Calu3 (cell line): ENCODE measurements at regions not wholly inside any gene's neighbourhood (a gene's known extent, or its start where the extent isn't known, plus 50 kb on each side); places are given as distances from the start of the nearest gene placed in this dataset.
"Not testable (repeated sequence)": the region's sequence is repeated elsewhere in the genome, so short reads cannot be mapped to it uniquely, and the experiment has no call there.

Source experiments
- BruUV-seq: library from RNA; stranded (reverse); fragments of 400-500 nt; replicated peaks from 2 replicates; lab custom pipeline; 2021; lab: Mats Ljungman, UMichigan
- CTCF ChIA-PET: fragments of 300-600 bp; sonication (Branson Sonifier 250); formaldehyde crosslinking; loops from one replicate; lab custom pipeline; 2022; ENCODE audit warnings: antibody characterized with exemption; lab: Charles Lee
- DNase-seq: peaks from one replicate; pipeline ENCODE4 v3.0.0; 2022
- H3K27ac Mint-ChIP-seq: one replicate; pipeline ENCODE4 v1.8.0; 2022; ENCODE audit warnings: mixed read lengths; ENCODE audit not compliant: unreplicated experiment
- H3K27me3 Mint-ChIP-seq: one replicate; pipeline ENCODE4 v1.8.0; 2022; ENCODE audit warnings: mixed read lengths; ENCODE audit not compliant: unreplicated experiment
- H3K36me3 Mint-ChIP-seq: one replicate; pipeline ENCODE4 v1.8.0; 2022; ENCODE audit warnings: mild to moderate bottlenecking, moderate library complexity, mixed read lengths; ENCODE audit not compliant: insufficient read depth, unreplicated experiment
- H3K4me1 Mint-ChIP-seq: one replicate; pipeline ENCODE4 v1.8.0; 2022; ENCODE audit warnings: mild to moderate bottlenecking, low read depth, mixed read lengths; ENCODE audit not compliant: unreplicated experiment
- H3K4me3 Mint-ChIP-seq: one replicate; pipeline ENCODE4 v1.8.0; 2022; ENCODE audit warnings: mild to moderate bottlenecking, low read depth, moderate library complexity, mixed read lengths; ENCODE audit not compliant: unreplicated experiment
- H3K9me3 Mint-ChIP-seq: one replicate; pipeline ENCODE4 v1.8.0; 2022; ENCODE audit warnings: low read depth, mixed read lengths; ENCODE audit not compliant: unreplicated experiment
- CTCF ChIP-seq: fragments of 200-600 bp; IDR thresholded peaks from one replicate; pipeline ENCODE4 v1.8.0; 2022; ENCODE audit warnings: antibody characterized with exemption; ENCODE audit not compliant: unreplicated experiment
- intact Hi-C: fragments of 100-400 bp; cut with micrococcal nuclease; formaldehyde crosslinking; loops from one replicate; pipeline ENCODE4 v1.10.0; 2022; ENCODE audit not compliant: unreplicated experiment

- H3K4me1 Mint-ChIP-seq, result no peaks in the 10 kb centered on the region
- no peak overlapping the region for H3K4me3 Mint-ChIP-seq
- no peaks in the 10 kb centered on the region for H3K36me3 Mint-ChIP-seq
- peaks cover 13% of the 10 kb centered on the region for H3K9me3 Mint-ChIP-seq
- BruUV-seq, result no TSS peak
- H3K27me3 Mint-ChIP-seq, result no peaks in the 10 kb centered on the region
- intact Hi-C loops, result no loop called here
- DNase-seq, result no peak
- no peak for TF ChIP-seq CTCF
- no peak overlapping the region for H3K27ac Mint-ChIP-seq
- CTCF ChIA-PET, result no interaction called here
Measured at GRCh38 chr2:84115173-84115857, 343.8 kb downstream of the SUCLG1 start.

GRCh38 chr2:84103816-84104527, 355.1 kb downstream of the SUCLG1 start:
- H3K27ac Mint-ChIP-seq, H3K4me3 Mint-ChIP-seq, H3K36me3 Mint-ChIP-seq, CTCF ChIA-PET, H3K27me3 Mint-ChIP-seq, BruUV-seq, DNase-seq, H3K4me1 Mint-ChIP-seq, intact Hi-C loops: not testable (repeated sequence)
- peaks cover 19% of the 10 kb centered on the region for H3K9me3 Mint-ChIP-seq

GRCh38 chr2:84102274-84102673, 356.8 kb downstream of the SUCLG1 start:
- TF ChIP-seq CTCF, result no peak
- no TSS peak for BruUV-seq
- Mint-ChIP-seq H3K4me1 (no peaks in the 10 kb centered on the region), H3K9me3 (peaks cover 22% of the 10 kb centered on the region), H3K27ac (no peak overlapping the region), H3K36me3 (no peaks in the 10 kb centered on the region), H3K27me3 (no peaks in the 10 kb centered on the region), H3K4me3 (no peak overlapping the region)
- no peak for DNase-seq
- CTCF ChIA-PET, result no interaction called here
- intact Hi-C loops, result no loop called here

GRCh38 chr2:84088656-84089055, 370.4 kb downstream of the SUCLG1 start:
- CTCF ChIA-PET, result no interaction called here
- H3K36me3 Mint-ChIP-seq, result no peaks in the 10 kb centered on the region
- no peaks in the 10 kb centered on the region for H3K27me3 Mint-ChIP-seq
- intact Hi-C loops, result no loop called here
- H3K9me3 Mint-ChIP-seq, result peaks cover 3% of the 10 kb centered on the region
- no peak overlapping the region for H3K4me3 Mint-ChIP-seq
- no peak for TF ChIP-seq CTCF
- no TSS peak for BruUV-seq
- H3K4me1 Mint-ChIP-seq, result no peaks in the 10 kb centered on the region
- DNase-seq, result no peak
- no peak overlapping the region for H3K27ac Mint-ChIP-seq

- no peak overlapping the region for H3K27ac Mint-ChIP-seq
- CTCF ChIA-PET, result no interaction called here
Measured at GRCh38 chr2:84085562-84085961, 373.5 kb downstream of the SUCLG1 start.

More at GRCh38 chr2:84085562-84085961, 373.5 kb downstream of the SUCLG1 start:
- Mint-ChIP-seq H3K36me3 (no peaks in the 10 kb centered on the region), H3K4me1 (no peaks in the 10 kb centered on the region), H3K27me3 (no peaks in the 10 kb centered on the region), H3K9me3 (no peaks in the 10 kb centered on the region), H3K4me3 (no peak overlapping the region)
- no TSS peak for BruUV-seq
- no peak for TF ChIP-seq CTCF
- DNase-seq, result no peak
- intact Hi-C loops, result no loop called here
